Prostate gland (tissue), 2 donors: ENCODE measurements at regions not wholly inside any gene's neighbourhood (a gene's known extent, or its start where the extent isn't known, plus 50 kb on each side); places are given as distances from the start of the nearest gene placed in this dataset.

Experiments used
- POLR2A ChIP-seq: fragments of 450-650 bp; IDR thresholded peaks from one replicate; pipeline ENCODE4 v1.6.1; 2016; ENCODE audit warnings: antibody characterized with exemption, mild to moderate bottlenecking
- POLR2AphosphoS5 ChIP-seq: sonication (generic); formaldehyde crosslinking; IDR thresholded peaks from one replicate; pipeline ENCODE4 v1.6.1; 2017; ENCODE audit warnings: antibody characterized with exemption
- TF ChIP-seq, protein P1 (sequence below), 4 experiments: fragments of 200-600 bp in 2 of 4; fragments of 450-650 bp in 2 of 4; sonication (generic) in 2 of 4; IDR thresholded peaks; 1 replicate in 3 of 4; 2 replicates in 1 of 4; pipeline ENCODE4 v1.5.1; 2016 to 2019; ENCODE audit warnings: antibody characterized with exemption in 4 of 4, mild to moderate bottlenecking in 2 of 4, moderate library complexity in 2 of 4

DNA sequence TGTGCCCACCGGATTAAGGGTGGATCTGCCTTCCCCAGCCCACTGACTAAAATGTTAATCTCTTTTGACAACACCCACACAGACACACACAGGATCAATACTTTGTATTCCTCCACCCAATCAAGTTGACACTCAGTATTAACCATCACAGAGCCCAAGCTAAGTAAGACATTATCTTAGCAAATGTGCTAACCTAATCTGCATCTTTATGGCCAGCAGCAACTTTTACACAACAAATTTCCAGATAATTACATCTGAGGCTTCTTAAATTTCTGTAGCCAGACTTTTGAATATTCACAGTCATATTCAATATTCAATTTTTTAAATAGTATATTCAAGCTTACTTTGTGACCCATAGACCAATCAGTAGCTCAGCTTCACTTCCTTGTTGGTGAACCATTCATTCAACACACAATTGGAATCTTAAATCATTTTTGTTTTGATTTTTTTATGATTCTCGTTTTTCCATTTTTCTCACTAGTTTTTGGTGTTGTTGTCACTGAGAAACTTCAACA is 594.2 kb downstream of the IPMK start:
- TF ChIP-seq, protein P1, sequence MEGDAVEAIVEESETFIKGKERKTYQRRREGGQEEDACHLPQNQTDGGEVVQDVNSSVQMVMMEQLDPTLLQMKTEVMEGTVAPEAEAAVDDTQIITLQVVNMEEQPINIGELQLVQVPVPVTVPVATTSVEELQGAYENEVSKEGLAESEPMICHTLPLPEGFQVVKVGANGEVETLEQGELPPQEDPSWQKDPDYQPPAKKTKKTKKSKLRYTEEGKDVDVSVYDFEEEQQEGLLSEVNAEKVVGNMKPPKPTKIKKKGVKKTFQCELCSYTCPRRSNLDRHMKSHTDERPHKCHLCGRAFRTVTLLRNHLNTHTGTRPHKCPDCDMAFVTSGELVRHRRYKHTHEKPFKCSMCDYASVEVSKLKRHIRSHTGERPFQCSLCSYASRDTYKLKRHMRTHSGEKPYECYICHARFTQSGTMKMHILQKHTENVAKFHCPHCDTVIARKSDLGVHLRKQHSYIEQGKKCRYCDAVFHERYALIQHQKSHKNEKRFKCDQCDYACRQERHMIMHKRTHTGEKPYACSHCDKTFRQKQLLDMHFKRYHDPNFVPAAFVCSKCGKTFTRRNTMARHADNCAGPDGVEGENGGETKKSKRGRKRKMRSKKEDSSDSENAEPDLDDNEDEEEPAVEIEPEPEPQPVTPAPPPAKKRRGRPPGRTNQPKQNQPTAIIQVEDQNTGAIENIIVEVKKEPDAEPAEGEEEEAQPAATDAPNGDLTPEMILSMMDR (IDR thresholded peaks at IDR 0.05): no peak
- no peak for TF ChIP-seq POLR2AphosphoS5
- no peak for TF ChIP-seq POLR2A
